WTC11 (cell line): ENCODE measurements at regions not wholly inside any gene's neighbourhood (a gene's known extent, or its start where the extent isn't known, plus 50 kb on each side); places are given as distances from the start of the nearest gene placed in this dataset.

Experiments used
- CTCF ChIP-seq: fragments of 200-600 bp; IDR thresholded peaks from 2 replicates; pipeline ENCODE4 v1.8.0; 2022; ENCODE audit warnings: antibody characterized with exemption
- MXD4 ChIP-seq: fragments of 250-450 bp; sonication (Bioruptor Pico); IDR thresholded peaks from 2 replicates; pipeline ENCODE4 v1.8.0; 2021; ENCODE audit warnings: mild to moderate bottlenecking, moderate library complexity, borderline replicate concordance
- SMAD3 ChIP-seq: sonication (generic); formaldehyde crosslinking; IDR thresholded peaks from 2 replicates; pipeline ENCODE4 v1.8.0; 2022; ENCODE audit warnings: missing genetic modification reagents, mild to moderate bottlenecking, borderline replicate concordance
- TCF7 ChIP-seq: sonication (generic); formaldehyde crosslinking; IDR thresholded peaks from 2 replicates; pipeline ENCODE4 v1.8.0; 2022; ENCODE audit warnings: mild to moderate bottlenecking, low read depth, missing genetic modification reagents, moderate library complexity
- ZNF121 ChIP-seq: sonication (generic); formaldehyde crosslinking; IDR thresholded peaks from 2 replicates; pipeline ENCODE4 v1.8.0; 2023; ENCODE audit warnings: missing genetic modification reagents

GRCh38 chrX:95693365-95693764 is 991.3 kb upstream of the DIAPH2 start:
- no peak for TF ChIP-seq CTCF
- TF ChIP-seq TCF7, result no peak
- TF ChIP-seq MXD4 (CRISPR knock-in tag), result no peak
- no peak for TF ChIP-seq SMAD3 (CRISPR knock-in tag)
- no peak for TF ChIP-seq ZNF121 (CRISPR knock-in tag)
